NCI-H345 treated with DMSO at 0.1 percent for 48 hours (cell line): ENCODE measurements at regions not wholly inside any gene's neighbourhood (a gene's known extent, or its start where the extent isn't known, plus 50 kb on each side); places are given as distances from the start of the nearest gene placed in this dataset.
"Not testable (repeated sequence)": the region's sequence is repeated elsewhere in the genome, so short reads cannot be mapped to it uniquely, and the experiment has no call there.

Experiments
- DNase-seq: peaks from one replicate; lab custom pipeline; 2025; ENCODE audit not compliant: unreplicated experiment; lab: John Stamatoyannopoulos, UW

- no peak for DNase-seq
Observed at GRCh38 chr6:86738078-86738477, 199.2 kb upstream of the HTR1E start.

GRCh38 chr6:86731631-86732030 is 205.7 kb upstream of the HTR1E start:
- DNase-seq: not testable (repeated sequence)

GRCh38 chr6:86730772-86731171 is 206.6 kb upstream of the HTR1E start:
- not testable (repeated sequence) for DNase-seq

GRCh38 chr6:86730216-86730615 is 207.1 kb upstream of the HTR1E start:
- DNase-seq: no peak

GRCh38 chr6:86728976-86729375 is 208.4 kb upstream of the HTR1E start:
- no peak for DNase-seq

- DNase-seq: no peak
Observed at GRCh38 chr6:86724695-86725094, 212.6 kb upstream of the HTR1E start.

GRCh38 chr6:86723729-86724128 is 213.6 kb upstream of the HTR1E start:
- DNase-seq: no peak

GRCh38 chr6:86723151-86723550 is 214.2 kb upstream of the HTR1E start:
- no peak for DNase-seq

- no peak for DNase-seq
Observed at GRCh38 chr6:86722131-86722530, 215.2 kb upstream of the HTR1E start.

- no peak for DNase-seq
Observed at GRCh38 chr6:86715676-86716075, 221.7 kb upstream of the HTR1E start.

GRCh38 chr6:86712039-86712438 is 225.3 kb upstream of the HTR1E start:
- DNase-seq: no peak

- DNase-seq: no peak
Observed at GRCh38 chr6:86707545-86708120, 229.7 kb upstream of the HTR1E start.

GRCh38 chr6:86706449-86706848 is 230.9 kb upstream of the HTR1E start:
- DNase-seq: no peak

- DNase-seq: not testable (repeated sequence)
Observed at GRCh38 chr6:86701228-86701627, 236.1 kb upstream of the HTR1E start.

- DNase-seq: no peak
Observed at GRCh38 chr6:86686496-86686895, 250.8 kb upstream of the HTR1E start.

GRCh38 chr6:86685230-86685797 is 252.0 kb upstream of the HTR1E start:
- DNase-seq: no peak

- no peak for DNase-seq
Observed at GRCh38 chr6:86683132-86683908, 254.0 kb upstream of the HTR1E start.

GRCh38 chr6:86682297-86682696 is 255.0 kb upstream of the HTR1E start:
- DNase-seq: no peak

GRCh38 chr6:86681140-86681539 is 256.2 kb upstream of the HTR1E start:
- not testable (repeated sequence) for DNase-seq

- not testable (repeated sequence) for DNase-seq
Observed at GRCh38 chr6:86672125-86672524, 265.2 kb upstream of the HTR1E start.

GRCh38 chr6:86657192-86657591 is 280.1 kb upstream of the HTR1E start:
- DNase-seq: no peak

- no peak for DNase-seq
Observed at GRCh38 chr6:86629123-86629522, 308.2 kb upstream of the HTR1E start.
